Tibial artery (tissue), 4 donors: ENCODE measurements at regions not wholly inside any gene's neighbourhood (a gene's known extent, or its start where the extent isn't known, plus 50 kb on each side); places are given as distances from the start of the nearest gene placed in this dataset.

Experiments used
- DNase-seq, 2 donors: peaks; one replicate each; pipeline ENCODE4 v3.0.0-alpha.2; 2019
- H3K27ac ChIP-seq, 2 donors: fragments of 200-600 bp; sonication (generic) in 1 of 2; 1 replicate in 1 of 2; 2 replicates in 1 of 2; pipeline ENCODE4 v1.5.1; 2018 to 2019; ENCODE audit warnings: mild to moderate bottlenecking in 1 of 2
- H3K27me3 ChIP-seq, 2 donors: fragments of 200-600 bp; sonication (generic) in 1 of 2; one replicate each; pipeline versions ENCODE4 v1.5.1 to v1.6.0; 2016 to 2019
- H3K36me3 ChIP-seq, 3 donors: fragments of 200-600 bp; sonication (generic) in 2 of 3; one replicate each; pipeline ENCODE4 v1.5.1; 2016 to 2019; ENCODE audit warnings: mild to moderate bottlenecking in 2 of 3
- H3K4me1 ChIP-seq, 4 donors: fragments of 200-600 bp; sonication (generic) in 2 of 4; 1 replicate in 3 of 4; 2 replicates in 1 of 4; pipeline ENCODE4 v1.5.1; 2016 to 2019
- H3K4me3 ChIP-seq, 2 donors: fragments of 200-600 bp; sonication (generic) in 1 of 2; 1 replicate in 1 of 2; 2 replicates in 1 of 2; pipeline ENCODE4 v1.5.1; 2018 to 2019; ENCODE audit warnings: mild to moderate bottlenecking in 2 of 2
- H3K9me3 ChIP-seq, 3 donors: fragments of 200-600 bp; sonication (generic) in 1 of 3; one replicate each; pipeline ENCODE4 v1.5.1; 2016 to 2019
- intact Hi-C: fragments of 100-400 bp; cut with DNase I; formaldehyde crosslinking; loops from one replicate; pipeline ENCODE4 v1.15.0; 2023; ENCODE audit warnings: low total_unique reads
- TF ChIP-seq, protein P1 (sequence below), 2 experiments: fragments of 200-600 bp in 1 of 2; fragments of 450-650 bp in 1 of 2; IDR thresholded peaks; one replicate each; pipeline ENCODE4 v1.5.1; 2017 to 2019; ENCODE audit warnings: antibody characterized with exemption in 2 of 2, mild to moderate bottlenecking in 1 of 2, moderate library complexity in 1 of 2

DNA sequence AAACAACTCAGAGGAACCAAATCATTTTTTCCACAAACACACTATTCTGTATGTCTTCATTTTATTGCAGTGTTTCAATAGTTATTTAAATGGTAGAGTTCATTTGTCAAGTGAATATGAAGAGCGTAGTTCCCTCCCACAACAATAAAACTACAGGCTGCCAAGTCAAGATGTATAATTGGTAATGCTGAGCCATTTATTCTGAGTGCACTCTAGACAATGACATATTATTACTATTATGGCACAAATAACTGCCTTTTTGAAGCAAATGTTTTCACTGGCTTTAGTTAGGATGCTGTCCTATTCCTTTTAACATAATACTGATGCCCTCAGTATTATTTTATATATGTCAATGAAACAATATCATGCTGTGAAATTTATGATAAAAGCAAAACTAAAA lies 102.7 kb upstream of the PCDH15 start:
- Histone ChIP-seq H3K36me3 (no peaks in the 10 kb centered on the region), H3K4me1 (no peaks in the 10 kb centered on the region), H3K9me3 (no peaks in the 10 kb centered on the region), H3K27me3 (no peaks in the 10 kb centered on the region), H3K27ac (no peak overlapping the region), H3K4me3 (no peak overlapping the region)
- TF ChIP-seq, protein P1, sequence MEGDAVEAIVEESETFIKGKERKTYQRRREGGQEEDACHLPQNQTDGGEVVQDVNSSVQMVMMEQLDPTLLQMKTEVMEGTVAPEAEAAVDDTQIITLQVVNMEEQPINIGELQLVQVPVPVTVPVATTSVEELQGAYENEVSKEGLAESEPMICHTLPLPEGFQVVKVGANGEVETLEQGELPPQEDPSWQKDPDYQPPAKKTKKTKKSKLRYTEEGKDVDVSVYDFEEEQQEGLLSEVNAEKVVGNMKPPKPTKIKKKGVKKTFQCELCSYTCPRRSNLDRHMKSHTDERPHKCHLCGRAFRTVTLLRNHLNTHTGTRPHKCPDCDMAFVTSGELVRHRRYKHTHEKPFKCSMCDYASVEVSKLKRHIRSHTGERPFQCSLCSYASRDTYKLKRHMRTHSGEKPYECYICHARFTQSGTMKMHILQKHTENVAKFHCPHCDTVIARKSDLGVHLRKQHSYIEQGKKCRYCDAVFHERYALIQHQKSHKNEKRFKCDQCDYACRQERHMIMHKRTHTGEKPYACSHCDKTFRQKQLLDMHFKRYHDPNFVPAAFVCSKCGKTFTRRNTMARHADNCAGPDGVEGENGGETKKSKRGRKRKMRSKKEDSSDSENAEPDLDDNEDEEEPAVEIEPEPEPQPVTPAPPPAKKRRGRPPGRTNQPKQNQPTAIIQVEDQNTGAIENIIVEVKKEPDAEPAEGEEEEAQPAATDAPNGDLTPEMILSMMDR (IDR thresholded peaks at IDR 0.05): no peak
- intact Hi-C loops: no loop called here
- DNase-seq: no peak

DNA sequence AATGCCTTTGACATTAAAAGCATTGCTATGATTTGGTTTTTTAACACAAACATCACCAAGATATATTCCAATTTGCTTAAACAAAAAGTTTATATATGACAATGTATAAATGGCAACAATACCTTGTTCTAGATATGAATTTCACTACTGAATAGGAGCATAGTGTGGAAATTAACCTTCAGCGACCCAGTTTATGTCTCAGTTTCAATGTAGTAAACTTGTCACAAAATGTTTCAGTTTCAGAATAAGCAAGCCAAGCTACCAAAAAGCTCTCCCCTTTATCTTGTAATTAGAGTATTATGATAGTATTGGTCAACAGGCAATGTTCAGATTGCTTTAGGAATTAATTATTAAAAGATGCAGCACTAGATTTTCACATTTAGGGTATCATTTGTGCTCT lies 99.6 kb upstream of the PCDH15 start:
- no peak overlapping the region for H3K27ac ChIP-seq
- H3K27me3 ChIP-seq: no peaks in the 10 kb centered on the region
- no peak overlapping the region for H3K4me3 ChIP-seq
- TF ChIP-seq, protein P1 (IDR thresholded peaks at IDR 0.05): no peak
- DNase-seq: no peak
- H3K9me3 ChIP-seq: no peaks in the 10 kb centered on the region
- H3K4me1 ChIP-seq: no peaks in the 10 kb centered on the region
- H3K36me3 ChIP-seq: no peaks in the 10 kb centered on the region
- intact Hi-C loops: no loop called here

DNA sequence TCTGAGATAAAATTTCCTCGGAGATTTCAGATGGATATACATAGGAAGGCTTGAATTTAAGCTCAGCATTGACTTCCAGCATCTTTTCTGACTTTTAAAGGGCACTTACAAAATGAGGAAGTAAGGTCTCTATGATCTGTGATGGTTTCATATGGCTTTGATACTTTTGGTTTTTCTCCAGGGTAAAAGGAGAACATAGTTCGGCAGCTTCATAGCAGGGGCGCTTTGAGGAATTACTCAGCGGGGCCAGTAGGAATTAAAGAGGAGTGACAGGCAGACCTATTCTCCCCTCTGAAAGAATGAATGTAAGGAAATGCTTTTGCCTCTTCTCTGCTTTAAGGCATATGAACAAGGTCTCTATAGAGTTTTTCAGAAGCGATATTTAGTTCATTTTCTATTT lies 80.0 kb upstream of the PCDH15 start:
- Histone ChIP-seq H3K4me1 (no peaks in the 10 kb centered on the region), H3K27me3 (no peaks in the 10 kb centered on the region), H3K4me3 (no peak overlapping the region), H3K27ac (no peak overlapping the region), H3K36me3 (no peaks in the 10 kb centered on the region), H3K9me3 (no peaks in the 10 kb centered on the region)
- intact Hi-C loops: no loop called here
- TF ChIP-seq, protein P1 (IDR thresholded peaks at IDR 0.05): no peak
- no peak for DNase-seq

DNA sequence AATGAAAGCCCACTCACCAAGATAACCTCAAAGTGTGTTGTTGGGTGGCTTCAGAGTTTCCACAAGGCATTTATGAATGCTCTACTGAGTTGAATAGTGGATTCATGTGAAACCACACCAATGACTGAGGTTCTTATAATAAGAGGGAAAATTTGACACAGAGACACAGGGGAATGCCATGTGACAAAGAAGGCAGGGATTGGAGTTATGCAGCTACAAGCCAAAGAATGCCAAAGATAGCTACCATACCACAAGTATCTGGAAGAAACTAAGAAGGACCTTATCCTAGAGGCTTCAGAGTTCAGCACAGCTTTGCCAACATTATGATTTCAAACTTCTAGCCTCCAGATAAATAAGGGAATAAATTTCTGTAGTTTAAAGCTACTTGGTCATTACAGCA lies 68.0 kb upstream of the PCDH15 start:
- intact Hi-C loops: no loop called here
- DNase-seq: no peak
- TF ChIP-seq, protein P1 (IDR thresholded peaks at IDR 0.05): no peak
- Histone ChIP-seq H3K4me1 (no peaks in the 10 kb centered on the region), H3K27ac (no peak overlapping the region), H3K27me3 (no peaks in the 10 kb centered on the region), H3K4me3 (no peak overlapping the region), H3K36me3 (no peaks in the 10 kb centered on the region), H3K9me3 (no peaks in the 10 kb centered on the region)

DNA sequence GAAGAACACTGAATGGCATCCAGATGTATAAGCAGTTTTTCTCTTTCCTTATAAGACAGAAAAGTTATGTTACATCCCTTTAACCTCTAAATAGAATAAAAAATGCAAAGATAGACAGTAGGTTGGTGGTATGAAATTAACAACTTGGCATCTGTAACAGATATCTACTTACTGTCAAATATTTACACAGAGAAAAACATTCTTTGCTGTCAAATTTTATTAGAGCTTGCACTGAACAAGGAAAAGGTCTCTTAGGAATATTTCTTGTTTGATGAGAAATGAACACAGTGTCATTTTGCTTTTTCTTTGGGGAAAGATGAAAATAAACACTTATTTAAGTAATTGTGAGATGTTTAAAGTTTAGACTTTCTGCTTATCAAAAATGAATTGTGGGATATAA lies 65.6 kb upstream of the PCDH15 start:
- Histone ChIP-seq H3K4me3 (no peak overlapping the region), H3K36me3 (no peaks in the 10 kb centered on the region), H3K9me3 (no peaks in the 10 kb centered on the region), H3K27ac (no peak overlapping the region), H3K4me1 (no peaks in the 10 kb centered on the region), H3K27me3 (no peaks in the 10 kb centered on the region)
- intact Hi-C loops: no loop called here
- TF ChIP-seq, protein P1 (IDR thresholded peaks at IDR 0.05): no peak
- no peak for DNase-seq

DNA sequence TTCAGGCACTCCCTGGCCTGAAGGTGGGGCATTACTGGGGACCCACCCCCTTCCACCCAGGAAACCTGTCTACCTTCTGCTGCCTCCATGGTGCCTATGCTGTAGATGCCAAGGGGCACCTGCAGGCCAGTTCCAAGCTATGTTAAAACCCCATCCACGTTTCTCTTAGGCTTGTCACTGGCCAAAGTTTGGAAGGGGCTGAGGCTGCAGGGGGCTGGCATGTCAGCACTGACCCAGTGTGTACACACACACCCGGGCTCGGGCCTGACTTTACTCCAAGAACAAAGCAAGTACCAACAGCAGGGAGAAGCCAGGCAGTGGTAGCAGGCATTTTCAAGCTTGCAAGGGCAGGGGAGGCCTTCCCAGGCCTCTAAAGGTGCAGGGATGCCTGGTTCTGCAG lies 53.8 kb upstream of the PCDH15 start:
- TF ChIP-seq, protein P1 (IDR thresholded peaks at IDR 0.05): no peak
- Histone ChIP-seq H3K27ac (no peak overlapping the region), H3K9me3 (peaks cover 0 to 4% (median 0%) of the 10 kb centered on the region in 3 donors), H3K4me1 (no peaks in the 10 kb centered on the region), H3K36me3 (no peaks in the 10 kb centered on the region), H3K27me3 (no peaks in the 10 kb centered on the region), H3K4me3 (no peak overlapping the region)
- no peak for DNase-seq
- intact Hi-C loops: no loop called here
